OCI-LY7 (cell line): ENCODE measurements at regions not wholly inside any gene's neighbourhood (a gene's known extent, or its start where the extent isn't known, plus 50 kb on each side); places are given as distances from the start of the nearest gene placed in this dataset.

ENCODE experiments used
- EZH2phosphoT487 ChIP-seq: fragments of 200-600 bp; sonication (generic); IDR thresholded peaks from 2 replicates; pipeline ENCODE4 v1.6.1; 2018; ENCODE audit warnings: low read depth, borderline replicate concordance, mild to moderate bottlenecking, mixed run types, antibody characterized with exemption, low read length, moderate library complexity, mixed read lengths
- TF ChIP-seq, protein P1 (sequence below): fragments of 200-600 bp; sonication (generic); conservative IDR thresholded peaks from 2 replicates; pipeline ENCODE4 v1.5.1; 2014; ENCODE audit warnings: mild to moderate bottlenecking, antibody characterized with exemption, low read length, moderate library complexity, mixed read lengths

DNA sequence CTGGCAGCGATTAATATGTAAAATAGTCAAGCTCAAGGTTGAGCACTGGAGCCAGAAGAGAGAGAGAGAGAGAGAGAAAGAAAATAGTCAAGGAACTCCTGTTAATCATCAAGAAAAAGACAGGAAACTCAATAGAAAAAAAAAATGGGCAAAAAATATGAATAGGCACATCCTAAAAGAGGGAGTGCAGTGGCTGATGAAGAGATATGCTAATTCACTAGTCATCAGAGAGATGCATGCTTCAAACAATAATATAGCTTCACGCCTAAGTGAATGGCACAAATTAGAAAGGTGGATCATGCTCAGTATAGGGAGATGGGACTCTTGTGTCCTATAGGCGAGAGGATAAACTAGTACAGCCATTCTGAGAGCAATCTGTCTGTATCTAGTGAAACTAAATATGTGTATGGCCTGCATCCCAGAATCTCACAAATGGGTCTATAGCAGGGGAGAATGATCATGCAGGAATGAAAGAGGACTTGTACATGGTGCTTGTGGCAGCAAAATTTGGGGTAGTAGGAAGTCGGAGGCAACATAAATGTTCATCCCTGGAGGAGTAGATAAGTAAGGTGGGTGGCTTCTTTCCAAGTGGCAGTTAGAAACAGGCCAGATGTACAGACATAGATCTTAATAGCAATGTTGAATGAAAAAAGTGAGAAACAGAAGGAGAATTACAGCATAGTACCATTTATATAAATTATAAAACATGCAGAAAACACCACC lies 176.8 kb downstream of the VEGFA start:
- TF ChIP-seq, protein P1, sequence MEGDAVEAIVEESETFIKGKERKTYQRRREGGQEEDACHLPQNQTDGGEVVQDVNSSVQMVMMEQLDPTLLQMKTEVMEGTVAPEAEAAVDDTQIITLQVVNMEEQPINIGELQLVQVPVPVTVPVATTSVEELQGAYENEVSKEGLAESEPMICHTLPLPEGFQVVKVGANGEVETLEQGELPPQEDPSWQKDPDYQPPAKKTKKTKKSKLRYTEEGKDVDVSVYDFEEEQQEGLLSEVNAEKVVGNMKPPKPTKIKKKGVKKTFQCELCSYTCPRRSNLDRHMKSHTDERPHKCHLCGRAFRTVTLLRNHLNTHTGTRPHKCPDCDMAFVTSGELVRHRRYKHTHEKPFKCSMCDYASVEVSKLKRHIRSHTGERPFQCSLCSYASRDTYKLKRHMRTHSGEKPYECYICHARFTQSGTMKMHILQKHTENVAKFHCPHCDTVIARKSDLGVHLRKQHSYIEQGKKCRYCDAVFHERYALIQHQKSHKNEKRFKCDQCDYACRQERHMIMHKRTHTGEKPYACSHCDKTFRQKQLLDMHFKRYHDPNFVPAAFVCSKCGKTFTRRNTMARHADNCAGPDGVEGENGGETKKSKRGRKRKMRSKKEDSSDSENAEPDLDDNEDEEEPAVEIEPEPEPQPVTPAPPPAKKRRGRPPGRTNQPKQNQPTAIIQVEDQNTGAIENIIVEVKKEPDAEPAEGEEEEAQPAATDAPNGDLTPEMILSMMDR = no peak
- no peak for TF ChIP-seq EZH2phosphoT487
